Smooth muscle cell (in vitro differentiated cells): ENCODE measurements at regions not wholly inside any gene's neighbourhood (a gene's known extent, or its start where the extent isn't known, plus 50 kb on each side); places are given as distances from the start of the nearest gene placed in this dataset.

ENCODE experiments used
- DNase-seq: peaks from one replicate; lab custom pipeline; 2025; ENCODE audit not compliant: unreplicated experiment; lab: John Stamatoyannopoulos, UW
- H2AFZ ChIP-seq: fragments of 200-600 bp; sonication (generic); 2 replicates; pipeline ENCODE4 v1.6.0; 2016; ENCODE audit warnings: antibody characterized with exemption, low read depth, mild to moderate bottlenecking
- H3F3A ChIP-seq: fragments of 200-600 bp; sonication (generic); 2 replicates; pipeline ENCODE4 v1.6.0; 2017; ENCODE audit warnings: antibody characterized with exemption, low read depth
- H3K27ac ChIP-seq: fragments of 200-600 bp; sonication (generic); 2 replicates; pipeline ENCODE4 v1.5.1; 2016; ENCODE audit warnings: low read depth, mild to moderate bottlenecking
- H3K27me3 ChIP-seq: fragments of 200-600 bp; sonication (generic); 2 replicates; pipeline ENCODE4 v1.6.1; 2016; ENCODE audit warnings: low read depth, mild to moderate bottlenecking
- H3K36me3 ChIP-seq: fragments of 200-600 bp; sonication (generic); 2 replicates; pipeline ENCODE4 v1.5.1; 2016; ENCODE audit warnings: low read depth
- H3K4me1 ChIP-seq: fragments of 200-600 bp; sonication (generic); 2 replicates; pipeline ENCODE4 v1.5.1; 2016; ENCODE audit warnings: low read depth
- H3K4me2 ChIP-seq: fragments of 200-600 bp; sonication (generic); 2 replicates; pipeline ENCODE4 v1.6.0; 2016; ENCODE audit warnings: mild to moderate bottlenecking
- H3K4me3 ChIP-seq: fragments of 200-600 bp; sonication (generic); 2 replicates; pipeline ENCODE4 v1.5.1; 2016; ENCODE audit warnings: mild to moderate bottlenecking
- H3K79me2 ChIP-seq: fragments of 200-600 bp; sonication (generic); 2 replicates; pipeline ENCODE4 v1.6.0; 2016; ENCODE audit warnings: low read depth, mild to moderate bottlenecking
- H3K9ac ChIP-seq: fragments of 200-600 bp; sonication (generic); 2 replicates; pipeline ENCODE4 v1.6.0; 2016; ENCODE audit warnings: low read depth
- H3K9me3 ChIP-seq: fragments of 200-600 bp; sonication (generic); replicated peaks from 2 replicates; pipeline ENCODE4 v1.5.1; 2016; ENCODE audit warnings: low read depth
- H4K20me1 ChIP-seq: fragments of 200-600 bp; sonication (generic); 2 replicates; pipeline ENCODE4 v1.6.0; 2016; ENCODE audit warnings: low read depth
- WGBS: methylation state at CpG from one replicate; pipeline ENCODE4 v1.1.7; 2016; ENCODE audit warnings: low lambda C conversion rate; 5-methylcytosine and 5-hydroxymethylcytosine counted together
- TF ChIP-seq, protein P1 (sequence below): fragments of 200-600 bp; sonication (generic); IDR thresholded peaks from 2 replicates; pipeline ENCODE4 v1.5.1; 2017; ENCODE audit warnings: borderline replicate concordance, mild to moderate bottlenecking, antibody characterized with exemption; ENCODE audit not compliant: insufficient read depth, poor library complexity, severe bottlenecking

DNA sequence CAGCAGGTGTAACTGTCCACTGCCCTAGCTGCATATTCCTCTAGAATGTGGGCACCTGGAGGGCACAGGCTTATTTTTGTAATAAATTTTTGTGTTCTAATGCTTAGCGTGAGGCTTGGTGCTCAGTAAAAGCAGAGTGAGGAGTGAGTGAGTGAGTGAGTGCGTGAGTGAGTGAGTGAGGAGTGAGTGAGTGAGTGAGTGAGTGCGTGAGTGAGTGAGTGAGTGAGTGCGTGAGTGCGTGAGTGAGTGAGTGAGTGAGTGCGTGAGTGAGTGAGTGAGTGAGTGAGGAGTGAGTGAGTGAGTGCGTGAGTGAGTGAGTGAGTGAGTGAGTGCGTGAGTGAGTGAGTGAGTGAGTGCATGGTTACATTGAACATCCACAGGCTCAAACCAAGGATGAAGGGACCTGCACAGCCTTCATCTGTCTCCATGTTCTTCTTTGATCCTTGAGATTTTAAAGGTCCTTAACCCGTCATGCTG lies 371.5 kb downstream of the MED10 start:
- TF ChIP-seq, protein P1, sequence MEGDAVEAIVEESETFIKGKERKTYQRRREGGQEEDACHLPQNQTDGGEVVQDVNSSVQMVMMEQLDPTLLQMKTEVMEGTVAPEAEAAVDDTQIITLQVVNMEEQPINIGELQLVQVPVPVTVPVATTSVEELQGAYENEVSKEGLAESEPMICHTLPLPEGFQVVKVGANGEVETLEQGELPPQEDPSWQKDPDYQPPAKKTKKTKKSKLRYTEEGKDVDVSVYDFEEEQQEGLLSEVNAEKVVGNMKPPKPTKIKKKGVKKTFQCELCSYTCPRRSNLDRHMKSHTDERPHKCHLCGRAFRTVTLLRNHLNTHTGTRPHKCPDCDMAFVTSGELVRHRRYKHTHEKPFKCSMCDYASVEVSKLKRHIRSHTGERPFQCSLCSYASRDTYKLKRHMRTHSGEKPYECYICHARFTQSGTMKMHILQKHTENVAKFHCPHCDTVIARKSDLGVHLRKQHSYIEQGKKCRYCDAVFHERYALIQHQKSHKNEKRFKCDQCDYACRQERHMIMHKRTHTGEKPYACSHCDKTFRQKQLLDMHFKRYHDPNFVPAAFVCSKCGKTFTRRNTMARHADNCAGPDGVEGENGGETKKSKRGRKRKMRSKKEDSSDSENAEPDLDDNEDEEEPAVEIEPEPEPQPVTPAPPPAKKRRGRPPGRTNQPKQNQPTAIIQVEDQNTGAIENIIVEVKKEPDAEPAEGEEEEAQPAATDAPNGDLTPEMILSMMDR, result no peak
- 68% methylated on average over 4 of the region's 9 CpGs for WGBS

DNA sequence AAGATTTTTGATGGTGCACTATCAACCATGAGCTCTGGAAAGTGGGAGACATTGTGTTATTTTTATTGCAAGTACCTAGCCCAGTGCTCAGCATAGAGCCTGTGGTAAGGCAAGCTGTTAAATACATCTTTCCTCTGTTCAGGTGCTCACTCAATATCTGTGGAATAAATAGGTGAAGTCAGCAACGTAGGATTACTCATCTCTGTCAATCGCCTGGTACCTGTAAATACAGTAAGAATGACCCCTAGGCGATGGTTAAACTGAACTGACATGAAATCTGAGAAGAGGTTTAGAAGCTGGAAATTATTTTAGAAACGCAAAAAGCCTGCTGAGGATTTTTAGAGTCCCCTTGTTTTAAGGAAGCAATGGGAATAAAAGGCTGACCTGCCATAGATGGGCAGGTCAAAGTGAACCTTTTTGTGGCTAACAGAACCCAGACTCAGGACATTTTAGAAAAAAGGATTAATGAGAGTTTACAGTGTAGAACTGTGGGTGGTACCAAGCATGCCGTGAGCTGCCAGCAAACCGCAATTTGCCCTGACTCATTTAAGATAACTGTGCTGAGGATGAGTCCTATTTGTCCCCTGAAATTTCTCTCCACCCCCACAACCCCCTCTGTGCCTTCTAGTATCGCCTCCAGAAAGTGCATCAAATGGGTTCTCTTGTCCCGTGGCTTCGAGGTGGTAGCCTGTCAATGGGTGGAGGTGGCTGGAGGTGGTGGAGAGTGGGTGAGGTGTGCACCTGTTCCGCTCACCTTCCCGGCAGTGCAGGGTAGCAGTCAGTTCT lies 375.1 kb downstream of the MED10 start:
- no peak overlapping the region for H3K9ac ChIP-seq
- DNase-seq, result no peak
- H3K79me2 ChIP-seq, result no peaks in the 10 kb centered on the region
- no peak overlapping the region for H3K4me2 ChIP-seq
- no peaks in the 10 kb centered on the region for H3K4me1 ChIP-seq
- 67% methylated on average over 11 of the region's 11 CpGs for WGBS
- no peaks in the 10 kb centered on the region for H3K9me3 ChIP-seq
- H3F3A ChIP-seq, result no peaks in the 10 kb centered on the region
- TF ChIP-seq, protein P1, result no peak
- H3K4me3 ChIP-seq, result no peak overlapping the region
- no peaks in the 10 kb centered on the region for H3K36me3 ChIP-seq
- no peaks in the 10 kb centered on the region for H3K27me3 ChIP-seq
- H3K27ac ChIP-seq, result no peak overlapping the region
- H2AFZ ChIP-seq, result no peak overlapping the region
- no peaks in the 10 kb centered on the region for H4K20me1 ChIP-seq

More for the DNA sequence above, 371.5 kb downstream of the MED10 start:
- no peak overlapping the region for H3K4me2 ChIP-seq
- no peaks in the 10 kb centered on the region for H3K9me3 ChIP-seq
- DNase-seq, result no peak
- no peaks in the 10 kb centered on the region for H3K27me3 ChIP-seq
- no peaks in the 10 kb centered on the region for H3K36me3 ChIP-seq
- H3K27ac ChIP-seq, result no peak overlapping the region
- H3K79me2 ChIP-seq, result no peaks in the 10 kb centered on the region
- H2AFZ ChIP-seq, result no peak overlapping the region
- H4K20me1 ChIP-seq, result no peaks in the 10 kb centered on the region
- no peaks in the 10 kb centered on the region for H3K4me1 ChIP-seq
- H3K9ac ChIP-seq, result no peak overlapping the region
- H3K4me3 ChIP-seq, result no peak overlapping the region
- H3F3A ChIP-seq, result no peaks in the 10 kb centered on the region

- Histone ChIP-seq H3K27me3 (no peaks in the 10 kb centered on the region), H3K4me2 (no peak overlapping the region), H3F3A (no peaks in the 10 kb centered on the region), H3K4me3 (no peak overlapping the region), H4K20me1 (no peaks in the 10 kb centered on the region), H2AFZ (no peak overlapping the region), H3K9me3 (no peaks in the 10 kb centered on the region), H3K27ac (no peak overlapping the region), H3K36me3 (no peaks in the 10 kb centered on the region), H3K79me2 (no peaks in the 10 kb centered on the region), H3K9ac (no peak overlapping the region), H3K4me1 (no peaks in the 10 kb centered on the region)
- DNase-seq, result no peak
- TF ChIP-seq, protein P1, result no peak
- 82% methylated on average over 6 of the region's 6 CpGs for WGBS
Observed at GRCh38 chr5:6000867-6001266, 377.5 kb downstream of the MED10 start.

DNA sequence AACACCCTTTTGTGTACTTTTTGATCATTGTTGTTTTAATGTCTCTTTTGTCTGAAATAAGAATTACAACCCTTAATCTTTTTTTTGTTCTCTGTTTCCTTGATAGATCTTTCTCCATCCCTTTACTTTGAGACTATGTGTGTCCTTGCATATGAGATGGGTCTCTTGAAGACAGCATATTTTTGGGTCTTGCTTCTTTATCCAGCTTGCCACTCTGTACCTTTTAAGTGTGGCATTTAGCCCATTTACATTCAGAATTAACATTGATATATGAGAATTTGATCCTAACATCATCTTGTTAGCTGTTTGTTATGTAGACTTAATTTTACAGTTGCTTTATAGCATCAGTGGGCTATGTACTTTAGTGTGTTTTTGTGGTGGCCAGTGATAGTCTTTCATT lies 382.5 kb downstream of the MED10 start:
- no peaks in the 10 kb centered on the region for H3K79me2 ChIP-seq
- H3K9me3 ChIP-seq, result no peaks in the 10 kb centered on the region
- H3K4me2 ChIP-seq, result no peak overlapping the region
- no peaks in the 10 kb centered on the region for H3K36me3 ChIP-seq
- H3K4me1 ChIP-seq, result no peaks in the 10 kb centered on the region
- TF ChIP-seq, protein P1, result no peak
- DNase-seq, result no peak
- H3F3A ChIP-seq, result no peaks in the 10 kb centered on the region
- no peak overlapping the region for H2AFZ ChIP-seq
- H3K27me3 ChIP-seq, result no peaks in the 10 kb centered on the region
- no peak overlapping the region for H3K27ac ChIP-seq
- no peak overlapping the region for H3K9ac ChIP-seq
- no peaks in the 10 kb centered on the region for H4K20me1 ChIP-seq
- H3K4me3 ChIP-seq, result no peak overlapping the region
